Endodermal cell (in vitro differentiated cells): ENCODE measurements at regions not wholly inside any gene's neighbourhood (a gene's known extent, or its start where the extent isn't known, plus 50 kb on each side); places are given as distances from the start of the nearest gene placed in this dataset.

Source experiments
- DNase-seq: peaks from one replicate; pipeline ENCODE4 v3.0.0-alpha.2; 2017
- H3K27ac ChIP-seq: 2 replicates; pipeline ENCODE4 v1.5.1; 2013; ENCODE audit warnings: mild to moderate bottlenecking, low read depth, low read length, moderate library complexity
- H3K27me3 ChIP-seq: 2 replicates; pipeline ENCODE4 v1.6.1; 2013; ENCODE audit warnings: mild to moderate bottlenecking, low read length, moderate library complexity; ENCODE audit not compliant: insufficient read depth, control insufficient read depth, poor library complexity, severe bottlenecking
- H3K36me3 ChIP-seq: 2 replicates; pipeline ENCODE4 v1.7.0; 2013; ENCODE audit warnings: mild to moderate bottlenecking, low read length, moderate library complexity; ENCODE audit not compliant: control insufficient read depth, insufficient read depth
- H3K4me1 ChIP-seq: one replicate; pipeline ENCODE4 v1.7.0; 2013; ENCODE audit warnings: low read length; ENCODE audit not compliant: control insufficient read depth, insufficient read depth
- H3K4me3 ChIP-seq: 2 replicates; pipeline ENCODE4 v1.5.1; 2013; ENCODE audit warnings: mild to moderate bottlenecking, low read length, moderate library complexity
- H3K9ac ChIP-seq: 2 replicates; pipeline ENCODE4 v1.6.1; 2013; ENCODE audit warnings: mild to moderate bottlenecking, low read length, moderate library complexity; ENCODE audit not compliant: poor library complexity, severe bottlenecking; ENCODE audit errors: extremely low read depth
- H3K9me3 ChIP-seq: 2 replicates; pipeline ENCODE4 v1.6.1; 2013; ENCODE audit warnings: mild to moderate bottlenecking, low read length, moderate library complexity; ENCODE audit not compliant: control insufficient read depth
- H3K27ac Mint-ChIP-seq: 2 replicates; pipeline ENCODE4 v1.8.0; 2020; ENCODE audit warnings: mixed read lengths
- H3K27me3 Mint-ChIP-seq: 2 replicates; pipeline ENCODE4 v1.8.0; 2021; ENCODE audit warnings: mild to moderate bottlenecking, mixed read lengths; ENCODE audit not compliant: insufficient read depth
- H3K36me3 Mint-ChIP-seq: 2 replicates; pipeline ENCODE4 v1.8.0; 2020; ENCODE audit warnings: low read depth, mixed read lengths
- H3K4me1 Mint-ChIP-seq: 2 replicates; pipeline ENCODE4 v1.8.0; 2020; ENCODE audit warnings: mixed read lengths
- H3K4me3 Mint-ChIP-seq: 2 replicates; pipeline ENCODE4 v1.8.0; 2020; ENCODE audit warnings: mild to moderate bottlenecking, moderate library complexity, mixed read lengths
- H3K9me3 Mint-ChIP-seq: 2 replicates; pipeline ENCODE4 v1.8.0; 2020; ENCODE audit warnings: mild to moderate bottlenecking, mixed read lengths
- WGBS, 2 experiments: methylation state at CpG; one replicate each; pipeline versions ENCODE4 v1.1.5 to v1.1.7; 2013; ENCODE audit warnings: missing lambda C conversion rate in 2 of 2, mixed read lengths in 1 of 2; ENCODE audit not compliant: insufficient coverage in 1 of 2, insufficient read length in 1 of 2; 5-methylcytosine and 5-hydroxymethylcytosine counted together
- TF ChIP-seq, protein P1 (sequence below): fragments of 200-600 bp; sonication (generic); conservative IDR thresholded peaks from 2 replicates; pipeline ENCODE4 v1.5.0; 2021; ENCODE audit warnings: antibody characterized with exemption, mild to moderate bottlenecking

DNA sequence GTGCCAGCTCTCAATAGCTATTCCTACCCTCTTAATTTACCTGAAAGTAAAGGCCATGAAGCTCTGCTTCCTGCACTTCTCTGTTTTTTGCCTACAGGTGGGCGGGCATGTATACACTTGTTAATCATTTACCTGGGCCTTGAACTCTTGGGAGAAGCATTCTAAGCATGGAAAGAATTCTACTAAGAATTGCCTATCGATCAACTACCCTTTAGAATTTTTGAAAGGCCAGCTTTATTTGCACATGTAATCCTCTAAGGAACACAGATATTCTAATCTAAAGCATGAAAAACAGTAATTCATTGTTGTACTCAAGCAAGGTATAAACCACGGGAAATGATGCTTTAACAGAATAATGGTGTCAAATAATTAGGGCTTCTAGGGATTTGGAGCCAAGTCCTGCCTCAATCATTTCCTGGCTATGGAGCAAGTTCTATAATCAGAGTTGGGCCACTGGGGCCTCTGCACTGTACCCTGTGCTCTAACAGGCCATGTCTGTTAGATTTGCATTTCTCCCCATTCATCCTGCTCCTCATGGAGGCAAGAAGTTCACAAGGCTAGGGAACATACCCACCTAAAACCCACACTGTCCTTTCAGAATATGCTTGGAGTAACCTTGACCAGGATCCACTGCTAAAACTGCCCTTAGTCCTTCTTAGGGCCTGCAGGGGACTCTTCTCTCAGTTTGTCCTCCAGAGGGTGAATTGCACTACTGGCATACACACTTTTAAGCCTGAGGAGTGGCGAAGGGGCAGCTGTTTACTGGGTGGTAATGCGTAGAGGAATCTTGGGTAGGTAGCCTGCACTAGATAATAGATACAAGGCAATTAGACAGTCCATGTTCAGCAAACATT is 276.4 kb upstream of the JAG1 start:
- DNase-seq: no peak
- H3K27me3 ChIP-seq: no peaks in the 10 kb centered on the region
- H3K9me3 ChIP-seq: no peaks in the 10 kb centered on the region
- H3K27ac ChIP-seq: no peak overlapping the region
- Mint-ChIP-seq H3K27me3 (no peaks in the 10 kb centered on the region), H3K36me3 (no peaks in the 10 kb centered on the region), H3K27ac (no peak overlapping the region), H3K4me1 (peaks cover 7% of the 10 kb centered on the region), H3K9me3 (no peaks in the 10 kb centered on the region), H3K4me3 (no peak overlapping the region)
- H3K4me1 ChIP-seq: peaks cover 2% of the 10 kb centered on the region
- no peak overlapping the region for H3K9ac ChIP-seq
- no peaks in the 10 kb centered on the region for H3K36me3 ChIP-seq
- H3K4me3 ChIP-seq: no peak overlapping the region
- WGBS, 2 experiments: 97 to 100% methylated on average over 1 to 5 of the region's 5 CpGs
- TF ChIP-seq, protein P1, sequence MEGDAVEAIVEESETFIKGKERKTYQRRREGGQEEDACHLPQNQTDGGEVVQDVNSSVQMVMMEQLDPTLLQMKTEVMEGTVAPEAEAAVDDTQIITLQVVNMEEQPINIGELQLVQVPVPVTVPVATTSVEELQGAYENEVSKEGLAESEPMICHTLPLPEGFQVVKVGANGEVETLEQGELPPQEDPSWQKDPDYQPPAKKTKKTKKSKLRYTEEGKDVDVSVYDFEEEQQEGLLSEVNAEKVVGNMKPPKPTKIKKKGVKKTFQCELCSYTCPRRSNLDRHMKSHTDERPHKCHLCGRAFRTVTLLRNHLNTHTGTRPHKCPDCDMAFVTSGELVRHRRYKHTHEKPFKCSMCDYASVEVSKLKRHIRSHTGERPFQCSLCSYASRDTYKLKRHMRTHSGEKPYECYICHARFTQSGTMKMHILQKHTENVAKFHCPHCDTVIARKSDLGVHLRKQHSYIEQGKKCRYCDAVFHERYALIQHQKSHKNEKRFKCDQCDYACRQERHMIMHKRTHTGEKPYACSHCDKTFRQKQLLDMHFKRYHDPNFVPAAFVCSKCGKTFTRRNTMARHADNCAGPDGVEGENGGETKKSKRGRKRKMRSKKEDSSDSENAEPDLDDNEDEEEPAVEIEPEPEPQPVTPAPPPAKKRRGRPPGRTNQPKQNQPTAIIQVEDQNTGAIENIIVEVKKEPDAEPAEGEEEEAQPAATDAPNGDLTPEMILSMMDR: no peak

DNA sequence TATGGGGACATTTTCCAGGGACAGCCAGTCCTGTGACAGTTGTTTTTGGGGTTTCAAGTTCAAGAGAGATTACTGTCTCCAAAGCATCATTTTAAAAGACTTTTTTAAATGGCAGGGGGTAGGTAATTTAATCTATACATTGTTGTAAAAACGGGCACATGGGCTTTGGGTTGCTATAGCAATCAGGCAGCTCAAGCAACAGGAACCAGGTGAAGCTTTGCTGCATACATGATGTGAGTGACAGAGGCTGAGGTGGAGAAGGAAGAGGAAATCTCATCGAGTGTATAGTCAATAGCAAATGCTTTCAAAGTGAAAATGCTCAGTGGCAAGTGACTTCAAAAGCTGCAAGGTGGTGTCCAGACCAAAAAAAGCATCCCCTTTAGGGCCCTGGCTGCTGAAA is 277.4 kb upstream of the JAG1 start:
- Histone ChIP-seq H3K27ac (no peak overlapping the region), H3K4me3 (no peak overlapping the region), H3K9ac (no peak overlapping the region), H3K4me1 (peaks cover 2% of the 10 kb centered on the region), H3K9me3 (no peaks in the 10 kb centered on the region), H3K27me3 (no peaks in the 10 kb centered on the region), H3K36me3 (no peaks in the 10 kb centered on the region)
- WGBS, 2 experiments: 63 to 78% methylated on average over 2 of the region's 2 CpGs
- no peaks in the 10 kb centered on the region for H3K36me3 Mint-ChIP-seq
- no peak overlapping the region for H3K4me3 Mint-ChIP-seq
- no peak for DNase-seq
- no peak overlapping the region for H3K27ac Mint-ChIP-seq
- H3K9me3 Mint-ChIP-seq: no peaks in the 10 kb centered on the region
- no peaks in the 10 kb centered on the region for H3K27me3 Mint-ChIP-seq
- TF ChIP-seq, protein P1: no peak
- H3K4me1 Mint-ChIP-seq: peaks cover 7% of the 10 kb centered on the region

DNA sequence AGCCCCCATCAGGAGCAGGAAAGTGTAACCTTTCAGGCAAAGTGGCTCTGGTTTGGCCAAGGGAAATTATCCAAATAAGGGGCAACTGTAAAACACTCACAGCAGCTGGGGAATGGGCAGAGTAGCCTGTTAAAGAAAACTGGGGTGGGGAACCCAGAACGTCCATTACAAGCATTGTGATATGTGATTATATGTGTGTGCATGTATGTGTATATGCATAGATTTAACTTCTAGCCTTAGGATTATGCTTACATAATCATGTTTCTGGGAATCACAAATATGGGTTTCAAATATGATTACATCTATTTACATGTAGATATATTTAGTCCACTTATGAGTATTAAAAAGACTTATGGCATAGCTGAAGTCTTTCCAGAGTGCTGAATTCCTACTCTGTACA is 278.1 kb upstream of the JAG1 start:
- H3K36me3 ChIP-seq: no peaks in the 10 kb centered on the region
- H3K36me3 Mint-ChIP-seq: no peaks in the 10 kb centered on the region

More for the DNA sequence above, 278.1 kb upstream of the JAG1 start:
- H3K4me3 Mint-ChIP-seq: no peak overlapping the region
- peaks cover 7% of the 10 kb centered on the region for H3K4me1 Mint-ChIP-seq
- no peak for DNase-seq
- no peaks in the 10 kb centered on the region for H3K27me3 Mint-ChIP-seq
- 71 to 92% methylated on average over 1 of the region's 1 CpG for WGBS, 2 experiments
- TF ChIP-seq, protein P1: no peak
- Histone ChIP-seq H3K4me3 (no peak overlapping the region), H3K9ac (no peak overlapping the region), H3K4me1 (peaks cover 2% of the 10 kb centered on the region), H3K27me3 (no peaks in the 10 kb centered on the region), H3K27ac (no peak overlapping the region), H3K9me3 (no peaks in the 10 kb centered on the region)
- H3K27ac Mint-ChIP-seq: no peak overlapping the region
- no peaks in the 10 kb centered on the region for H3K9me3 Mint-ChIP-seq
